GM23338 (cell line): ENCODE measurements at regions not wholly inside any gene's neighbourhood (a gene's known extent, or its start where the extent isn't known, plus 50 kb on each side); places are given as distances from the start of the nearest gene placed in this dataset.

Experiments
- ATAC-seq: fragments of 200-7000 bp; cut with Tn5 transposase; 3 replicates; pipeline ENCODE4 v1.9.1; 2020
- DNase-seq: peaks from one replicate; pipeline ENCODE4 v3.0.0-alpha.2; 2015; ENCODE audit warnings: low spot score
- H2AFZ ChIP-seq: fragments of 200-600 bp; sonication (generic); 2 replicates; pipeline ENCODE4 v1.8.0; 2016; ENCODE audit warnings: antibody characterized with exemption, mild to moderate bottlenecking, moderate library complexity
- H3F3A ChIP-seq: fragments of 200-600 bp; sonication (generic); replicated peaks from 2 replicates; pipeline ENCODE4 v1.8.0; 2017; ENCODE audit warnings: antibody characterized with exemption, mixed run types, low read depth
- H3K27ac ChIP-seq: fragments of 200-600 bp; sonication (generic); 2 replicates; pipeline ENCODE4 v1.6.1; 2016; ENCODE audit warnings: low read depth
- H3K27me3 ChIP-seq: fragments of 200-600 bp; sonication (generic); 2 replicates; pipeline ENCODE4 v1.8.0; 2016; ENCODE audit warnings: mild to moderate bottlenecking, mixed run types, moderate library complexity; ENCODE audit not compliant: insufficient read depth
- H3K36me3 ChIP-seq: fragments of 200-600 bp; sonication (generic); 2 replicates; pipeline ENCODE4 v1.8.0; 2016; ENCODE audit warnings: mild to moderate bottlenecking; ENCODE audit not compliant: insufficient read depth
- H3K4me1 ChIP-seq: fragments of 200-600 bp; sonication (generic); 2 replicates; pipeline ENCODE4 v1.8.0; 2016; ENCODE audit warnings: mild to moderate bottlenecking, moderate library complexity; ENCODE audit not compliant: insufficient read depth
- H3K4me2 ChIP-seq: fragments of 200-600 bp; sonication (generic); 2 replicates; pipeline ENCODE4 v1.7.1; 2017; ENCODE audit warnings: mixed run types
- H3K4me3 ChIP-seq: fragments of 200-600 bp; sonication (generic); 2 replicates; pipeline ENCODE4 v1.6.1; 2016; ENCODE audit warnings: mixed run types
- H3K79me2 ChIP-seq: fragments of 200-600 bp; sonication (generic); replicated peaks from 2 replicates; pipeline ENCODE4 v1.8.0; 2017; ENCODE audit warnings: mild to moderate bottlenecking; ENCODE audit not compliant: insufficient read depth
- H3K9me2 ChIP-seq: fragments of 200-600 bp; sonication (generic); 2 replicates; pipeline ENCODE4 v1.8.0; 2017; ENCODE audit not compliant: insufficient read depth
- H4K20me1 ChIP-seq: fragments of 200-600 bp; sonication (generic); replicated peaks from 2 replicates; pipeline ENCODE4 v1.8.0; 2017; ENCODE audit warnings: mild to moderate bottlenecking; ENCODE audit not compliant: insufficient read depth
- H3K27ac Mint-ChIP-seq: 2 replicates; pipeline ENCODE4 v1.8.0; 2020; ENCODE audit warnings: inconsistent platforms, mild to moderate bottlenecking, moderate library complexity, mixed read lengths
- H3K27me3 Mint-ChIP-seq: 3 replicates; pipeline ENCODE4 v1.8.0; 2022; ENCODE audit warnings: low read depth, mild to moderate bottlenecking, moderate library complexity, mixed read lengths, inconsistent platforms; ENCODE audit not compliant: insufficient read depth, poor library complexity
- H3K36me3 Mint-ChIP-seq: 3 replicates; pipeline ENCODE4 v1.8.0; 2021; ENCODE audit warnings: low read depth, mild to moderate bottlenecking, inconsistent platforms, moderate library complexity, mixed read lengths
- H3K4me1 Mint-ChIP-seq: 3 replicates; pipeline ENCODE4 v1.8.0; 2020; ENCODE audit warnings: mild to moderate bottlenecking, inconsistent platforms, mixed read lengths
- H3K4me3 Mint-ChIP-seq: 3 replicates; pipeline ENCODE4 v1.8.0; 2021; ENCODE audit warnings: moderate library complexity, mild to moderate bottlenecking, inconsistent platforms, mixed read lengths
- H3K9me3 Mint-ChIP-seq: 3 replicates; pipeline ENCODE4 v1.8.0; 2020; ENCODE audit warnings: moderate library complexity, mild to moderate bottlenecking, inconsistent platforms, mixed read lengths
- CREB1 ChIP-seq: fragments of 250-450 bp; sonication (Bioruptor Pico); IDR thresholded peaks from 2 replicates; pipeline ENCODE4 v1.5.0; 2020; ENCODE audit warnings: low read depth, mild to moderate bottlenecking, moderate library complexity
- ETS1 ChIP-seq: IDR thresholded peaks from 2 replicates; pipeline ENCODE4 v1.6.1; 2016; ENCODE audit warnings: antibody characterized with exemption
- EZH2phosphoT487 ChIP-seq: fragments of 200-600 bp; sonication (generic); IDR thresholded peaks from one replicate; pipeline ENCODE4 v1.8.1; 2018; ENCODE audit warnings: antibody characterized with exemption; ENCODE audit not compliant: unreplicated experiment
- JUNB ChIP-seq: IDR thresholded peaks from one replicate; pipeline ENCODE4 v1.6.1; 2016; ENCODE audit warnings: antibody characterized with exemption; ENCODE audit not compliant: unreplicated experiment
- NANOG ChIP-seq: IDR thresholded peaks from 2 replicates; pipeline ENCODE4 v1.6.1; 2016; ENCODE audit warnings: antibody characterized with exemption, borderline replicate concordance
- ZNF331 ChIP-seq: fragments of 250-450 bp; sonication (Bioruptor Pico); IDR thresholded peaks from 2 replicates; pipeline ENCODE4 v1.5.0; 2020; ENCODE audit warnings: low read depth, mild to moderate bottlenecking, moderate library complexity
- ZNF462 ChIP-seq: fragments of 250-450 bp; sonication (Bioruptor Pico); IDR thresholded peaks from 2 replicates; pipeline ENCODE4 v1.5.0; 2020; ENCODE audit warnings: mild to moderate bottlenecking, moderate library complexity
- TF ChIP-seq, protein P1 (sequence below): IDR thresholded peaks from one replicate; pipeline ENCODE4 v1.6.1; 2018; ENCODE audit warnings: antibody characterized with exemption; ENCODE audit not compliant: unreplicated experiment

DNA sequence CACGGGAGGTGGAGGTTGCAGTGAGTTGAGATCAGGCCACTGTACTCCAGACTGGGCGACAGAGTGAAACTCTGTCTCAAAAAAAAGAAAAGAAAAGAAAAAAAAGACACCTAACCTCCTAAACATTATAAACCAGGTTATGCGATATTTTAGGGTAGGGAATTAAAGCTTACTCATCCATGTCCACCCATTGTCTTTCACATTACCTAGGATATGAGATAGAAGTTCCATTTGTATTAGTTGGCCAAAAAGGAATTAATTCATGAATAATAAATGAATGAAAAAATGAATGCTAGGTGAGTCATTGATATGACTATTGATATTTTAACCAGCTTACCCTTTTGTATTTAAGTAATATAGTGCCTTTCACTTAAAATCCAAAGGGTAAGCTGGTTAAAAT lies 132.9 kb downstream of the FAM161A start (continued):
- TF ChIP-seq ZNF462 (no peak), NANOG (no peak), ETS1 (no peak)
- TF ChIP-seq, protein P1, sequence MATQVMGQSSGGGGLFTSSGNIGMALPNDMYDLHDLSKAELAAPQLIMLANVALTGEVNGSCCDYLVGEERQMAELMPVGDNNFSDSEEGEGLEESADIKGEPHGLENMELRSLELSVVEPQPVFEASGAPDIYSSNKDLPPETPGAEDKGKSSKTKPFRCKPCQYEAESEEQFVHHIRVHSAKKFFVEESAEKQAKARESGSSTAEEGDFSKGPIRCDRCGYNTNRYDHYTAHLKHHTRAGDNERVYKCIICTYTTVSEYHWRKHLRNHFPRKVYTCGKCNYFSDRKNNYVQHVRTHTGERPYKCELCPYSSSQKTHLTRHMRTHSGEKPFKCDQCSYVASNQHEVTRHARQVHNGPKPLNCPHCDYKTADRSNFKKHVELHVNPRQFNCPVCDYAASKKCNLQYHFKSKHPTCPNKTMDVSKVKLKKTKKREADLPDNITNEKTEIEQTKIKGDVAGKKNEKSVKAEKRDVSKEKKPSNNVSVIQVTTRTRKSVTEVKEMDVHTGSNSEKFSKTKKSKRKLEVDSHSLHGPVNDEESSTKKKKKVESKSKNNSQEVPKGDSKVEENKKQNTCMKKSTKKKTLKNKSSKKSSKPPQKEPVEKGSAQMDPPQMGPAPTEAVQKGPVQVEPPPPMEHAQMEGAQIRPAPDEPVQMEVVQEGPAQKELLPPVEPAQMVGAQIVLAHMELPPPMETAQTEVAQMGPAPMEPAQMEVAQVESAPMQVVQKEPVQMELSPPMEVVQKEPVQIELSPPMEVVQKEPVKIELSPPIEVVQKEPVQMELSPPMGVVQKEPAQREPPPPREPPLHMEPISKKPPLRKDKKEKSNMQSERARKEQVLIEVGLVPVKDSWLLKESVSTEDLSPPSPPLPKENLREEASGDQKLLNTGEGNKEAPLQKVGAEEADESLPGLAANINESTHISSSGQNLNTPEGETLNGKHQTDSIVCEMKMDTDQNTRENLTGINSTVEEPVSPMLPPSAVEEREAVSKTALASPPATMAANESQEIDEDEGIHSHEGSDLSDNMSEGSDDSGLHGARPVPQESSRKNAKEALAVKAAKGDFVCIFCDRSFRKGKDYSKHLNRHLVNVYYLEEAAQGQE: no peak

DNA sequence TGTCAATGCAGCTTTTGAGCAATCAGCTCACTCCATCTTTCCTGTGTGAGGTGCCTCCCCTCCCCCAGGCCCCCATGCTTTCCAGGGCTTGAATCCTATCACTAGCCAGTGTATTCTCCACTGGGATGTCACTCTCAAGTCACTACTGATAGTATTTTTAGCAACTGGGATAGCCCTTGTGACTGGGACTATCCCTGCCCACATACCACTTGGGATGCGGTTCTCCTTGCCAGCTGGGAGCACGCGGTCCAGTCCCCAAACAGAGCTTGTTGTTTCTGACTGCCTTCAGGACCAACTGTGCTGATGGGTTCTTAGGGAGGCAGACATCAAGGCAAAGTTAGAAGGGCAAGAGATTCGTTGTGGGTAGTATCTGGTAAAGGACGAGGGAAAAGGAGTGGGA lies 134.9 kb downstream of the FAM161A start:
- no peaks in the 10 kb centered on the region for H3K27me3 ChIP-seq
- Mint-ChIP-seq H3K36me3 (no peaks in the 10 kb centered on the region), H3K4me3 (no peak overlapping the region), H3K27me3 (peaks cover 2% of the 10 kb centered on the region), H3K4me1 (no peaks in the 10 kb centered on the region; the same call in 2 of the 3 replicates), H3K9me3 (no peaks in the 10 kb centered on the region; the same call in 2 of the 3 replicates), H3K27ac (peak overlapping the region; percentile 11; the same call in 1 of the 2 replicates)
- ATAC-seq (no peak), DNase-seq (no peak)
- H3F3A ChIP-seq: no peaks in the 10 kb centered on the region
- peak overlapping the region; percentile 96 for H2AFZ ChIP-seq
- H3K79me2 ChIP-seq: no peaks in the 10 kb centered on the region
- no peak for TF ChIP-seq ZNF331 (CRISPR knock-in tag)
- TF ChIP-seq CREB1: no peak
- TF ChIP-seq JUNB: no peak
- no peak for TF ChIP-seq EZH2phosphoT487
- TF ChIP-seq NANOG: no peak
- TF ChIP-seq, protein P1: no peak
- no peak for TF ChIP-seq ETS1
- no peak overlapping the region for H3K27ac ChIP-seq
- no peaks in the 10 kb centered on the region for H3K9me2 ChIP-seq
- no peak overlapping the region for H3K4me3 ChIP-seq
- H3K36me3 ChIP-seq: no peaks in the 10 kb centered on the region
- H3K4me2 ChIP-seq: no peak overlapping the region
- H3K4me1 ChIP-seq: no peaks in the 10 kb centered on the region
- H4K20me1 ChIP-seq: no peaks in the 10 kb centered on the region
